Lower leg skin (tissue), 3 donors: ENCODE measurements at regions not wholly inside any gene's neighbourhood (a gene's known extent, or its start where the extent isn't known, plus 50 kb on each side); places are given as distances from the start of the nearest gene placed in this dataset.

Experiments
- CTCF ChIP-seq, 3 donors: fragments of 450-650 bp; IDR thresholded peaks; one replicate each; pipeline ENCODE4 v1.5.1; 2016; ENCODE audit warnings: antibody characterized with exemption in 3 of 3, mild to moderate bottlenecking in 3 of 3, moderate library complexity in 2 of 3
- POLR2A ChIP-seq, 2 donors: fragments of 450-650 bp; IDR thresholded peaks; one replicate each; pipeline ENCODE4 v1.6.1; 2016 to 2017; ENCODE audit warnings: antibody characterized with exemption in 2 of 2, mild to moderate bottlenecking in 1 of 2, moderate library complexity in 1 of 2

- TF ChIP-seq CTCF (IDR thresholded peaks at IDR 0.05) (no peak), POLR2A (IDR thresholded peaks at IDR 0.05) (no peak)
Observed at GRCh38 chr3:102225407-102226132, 209.2 kb upstream of the ZPLD1 start.
